Fibroblast of lung (primary cell): ENCODE measurements at regions not wholly inside any gene's neighbourhood (a gene's known extent, or its start where the extent isn't known, plus 50 kb on each side); places are given as distances from the start of the nearest gene placed in this dataset.
A peak's percentile ranks its signal among the peaks of the same experiment; 100 is the strongest.

Source experiments
- DNase-seq, 2 donors: peaks; one replicate each; pipeline versions ENCODE4 v3.0.0 to v3.0.0-alpha.2; 2010; ENCODE audit warnings: low read depth in 2 of 2
- H2AFZ ChIP-seq: 2 replicates; pipeline ENCODE4 v1.5.1; 2012; ENCODE audit warnings: low read length, control low read depth, inconsistent platforms
- H3K27ac ChIP-seq: 2 replicates; pipeline ENCODE4 v1.5.1; 2011; ENCODE audit warnings: low read length, control low read depth; ENCODE audit not compliant: insufficient read depth
- H3K27me3 ChIP-seq: 2 replicates; pipeline ENCODE4 v1.5.1; 2011; ENCODE audit warnings: mild to moderate bottlenecking, low read length; ENCODE audit not compliant: control insufficient read depth, insufficient read depth
- H3K36me3 ChIP-seq: 2 replicates; pipeline ENCODE4 v1.5.1; 2011; ENCODE audit warnings: low read length; ENCODE audit not compliant: control insufficient read depth, insufficient read depth
- H3K4me1 ChIP-seq: 2 replicates; pipeline ENCODE4 v1.5.1; 2011; ENCODE audit warnings: low read length; ENCODE audit not compliant: control insufficient read depth, insufficient read depth; ENCODE audit errors: extremely low read depth
- H3K4me2 ChIP-seq: 2 replicates; pipeline ENCODE4 v1.5.1; 2011; ENCODE audit warnings: low read length, control low read depth; ENCODE audit not compliant: insufficient read depth; ENCODE audit errors: extremely low read depth
- H3K4me3 ChIP-seq, 4 experiments: fragments of 200-600 bp in 1 of 4; sonication (generic) in 1 of 4; replicated peaks in 1 of 4; 2 replicates each; pipeline ENCODE4 v1.5.1; 2011 to 2016; ENCODE audit warnings: low read length in 4 of 4, low read depth in 3 of 4, mild to moderate bottlenecking in 3 of 4, control low read depth in 2 of 4, inconsistent platforms in 1 of 4, mixed read lengths in 1 of 4; ENCODE audit not compliant: insufficient read depth in 1 of 4; ENCODE audit errors: control extremely low read depth in 1 of 4
- H3K79me2 ChIP-seq: 2 replicates; pipeline ENCODE4 v1.5.1; 2012; ENCODE audit warnings: mild to moderate bottlenecking, low read length, inconsistent platforms; ENCODE audit not compliant: control insufficient read depth, insufficient read depth
- H3K9ac ChIP-seq: 2 replicates; pipeline ENCODE4 v1.5.1; 2011; ENCODE audit warnings: mild to moderate bottlenecking, low read length, control low read depth; ENCODE audit not compliant: insufficient read depth
- H3K9me3 ChIP-seq: 2 replicates; pipeline ENCODE4 v1.5.1; 2012; ENCODE audit warnings: low read depth, low read length; ENCODE audit not compliant: control insufficient read depth, insufficient read depth
- H4K20me1 ChIP-seq: 2 replicates; pipeline ENCODE4 v1.5.1; 2011; ENCODE audit warnings: low read length; ENCODE audit not compliant: control insufficient read depth, insufficient read depth; ENCODE audit errors: extremely low read depth
- EZH2 ChIP-seq: IDR thresholded peaks from 2 replicates; pipeline ENCODE4 v1.5.1; 2012; ENCODE audit warnings: low read length, control low read depth, mild to moderate bottlenecking; ENCODE audit errors: missing control alignments
- TF ChIP-seq, protein P1 (sequence below), 2 donors: IDR thresholded peaks in 1 of 2; conservative IDR thresholded peaks in 1 of 2; 1 replicate in 1 of 2; 2 replicates in 1 of 2; pipeline ENCODE4 v1.5.1; 2011 to 2012; ENCODE audit warnings: low read length in 2 of 2, control low read depth in 1 of 2, inconsistent platforms in 1 of 2, low read depth in 1 of 2, mild to moderate bottlenecking in 1 of 2

DNA sequence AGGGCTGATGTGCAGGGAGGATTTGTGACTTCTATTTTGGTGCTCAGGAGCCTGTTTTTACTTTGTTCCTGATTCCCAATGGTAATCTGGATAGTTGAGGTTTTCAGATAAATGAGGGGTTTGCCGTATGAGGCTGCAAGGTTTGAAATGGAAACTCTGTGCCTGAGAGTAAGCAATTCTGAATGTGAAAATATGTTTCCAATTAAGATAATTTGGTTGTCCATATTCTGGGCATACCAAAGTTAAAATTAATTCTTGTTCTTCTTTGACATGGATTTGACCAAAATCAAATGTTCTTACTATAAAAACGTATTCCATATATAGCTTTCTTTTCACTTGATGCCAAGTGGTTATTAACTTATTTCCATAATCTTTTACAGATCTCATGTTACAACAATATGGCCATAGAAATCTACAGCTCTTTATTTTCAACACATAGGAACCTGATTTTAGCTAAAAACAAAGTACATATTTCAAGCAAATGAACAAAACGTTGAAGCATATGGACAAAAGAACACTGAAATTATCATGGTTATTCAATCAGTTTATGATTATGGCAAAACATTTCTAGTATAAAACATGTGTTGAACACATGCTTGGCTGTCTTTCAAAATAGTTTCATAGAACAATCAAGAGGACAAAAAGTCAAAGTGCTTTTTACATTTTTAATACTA is 63.4 kb upstream of the ARHGAP28 start:
- peak in 1 of 2 donors; percentile 70 for DNase-seq
- no peaks in the 10 kb centered on the region for H3K79me2 ChIP-seq
- no peak overlapping the region for H3K27ac ChIP-seq
- no peak for TF ChIP-seq EZH2
- TF ChIP-seq, protein P1, sequence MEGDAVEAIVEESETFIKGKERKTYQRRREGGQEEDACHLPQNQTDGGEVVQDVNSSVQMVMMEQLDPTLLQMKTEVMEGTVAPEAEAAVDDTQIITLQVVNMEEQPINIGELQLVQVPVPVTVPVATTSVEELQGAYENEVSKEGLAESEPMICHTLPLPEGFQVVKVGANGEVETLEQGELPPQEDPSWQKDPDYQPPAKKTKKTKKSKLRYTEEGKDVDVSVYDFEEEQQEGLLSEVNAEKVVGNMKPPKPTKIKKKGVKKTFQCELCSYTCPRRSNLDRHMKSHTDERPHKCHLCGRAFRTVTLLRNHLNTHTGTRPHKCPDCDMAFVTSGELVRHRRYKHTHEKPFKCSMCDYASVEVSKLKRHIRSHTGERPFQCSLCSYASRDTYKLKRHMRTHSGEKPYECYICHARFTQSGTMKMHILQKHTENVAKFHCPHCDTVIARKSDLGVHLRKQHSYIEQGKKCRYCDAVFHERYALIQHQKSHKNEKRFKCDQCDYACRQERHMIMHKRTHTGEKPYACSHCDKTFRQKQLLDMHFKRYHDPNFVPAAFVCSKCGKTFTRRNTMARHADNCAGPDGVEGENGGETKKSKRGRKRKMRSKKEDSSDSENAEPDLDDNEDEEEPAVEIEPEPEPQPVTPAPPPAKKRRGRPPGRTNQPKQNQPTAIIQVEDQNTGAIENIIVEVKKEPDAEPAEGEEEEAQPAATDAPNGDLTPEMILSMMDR (conservative IDR thresholded peaks at IDR 0.05 in 1 of 2, IDR thresholded peaks at IDR 0.05 in 1 of 2; ENCODE audit: low read depth in 1 of 2, low read length in 2 of 2) = no peak
- no peaks in the 10 kb centered on the region for H3K4me1 ChIP-seq
- H3K4me2 ChIP-seq = no peak overlapping the region
- H3K36me3 ChIP-seq = no peaks in the 10 kb centered on the region
- H3K27me3 ChIP-seq = no peaks in the 10 kb centered on the region
- H2AFZ ChIP-seq = no peak overlapping the region
- H3K9me3 ChIP-seq = no peaks in the 10 kb centered on the region
- no peaks in the 10 kb centered on the region for H4K20me1 ChIP-seq
- H3K9ac ChIP-seq = no peak overlapping the region
- no peak overlapping the region for H3K4me3 ChIP-seq

- no peaks in the 10 kb centered on the region for H3K36me3 ChIP-seq
- H3K9me3 ChIP-seq = no peaks in the 10 kb centered on the region
- no peaks in the 10 kb centered on the region for H3K4me1 ChIP-seq
- TF ChIP-seq, protein P1 (conservative IDR thresholded peaks at IDR 0.05 in 1 of 2, IDR thresholded peaks at IDR 0.05 in 1 of 2; ENCODE audit: low read depth in 1 of 2, low read length in 2 of 2) = no peak
- TF ChIP-seq EZH2 = no peak
- no peak overlapping the region for H3K27ac ChIP-seq
- H4K20me1 ChIP-seq = no peaks in the 10 kb centered on the region
- H3K9ac ChIP-seq = no peak overlapping the region
- H3K4me2 ChIP-seq = no peak overlapping the region
- no peaks in the 10 kb centered on the region for H3K79me2 ChIP-seq
- no peak overlapping the region for H3K4me3 ChIP-seq
- DNase-seq = no peak
- no peaks in the 10 kb centered on the region for H3K27me3 ChIP-seq
- no peak overlapping the region for H2AFZ ChIP-seq
These were observed 60.7 kb upstream of the ARHGAP28 start for GRCh38 chr18:6668836-6669235.

GRCh38 chr18:6672821-6673308 is 56.7 kb upstream of the ARHGAP28 start:
- DNase-seq = no peak
- no peak overlapping the region for H3K27ac ChIP-seq

More at GRCh38 chr18:6672821-6673308, 56.7 kb upstream of the ARHGAP28 start:
- Histone ChIP-seq H3K27me3 (no peaks in the 10 kb centered on the region), H3K9ac (no peak overlapping the region), H2AFZ (no peak overlapping the region), H3K4me1 (no peaks in the 10 kb centered on the region), H3K4me3 (no peak overlapping the region), H3K4me2 (no peak overlapping the region), H3K79me2 (no peaks in the 10 kb centered on the region), H3K36me3 (no peaks in the 10 kb centered on the region), H3K9me3 (no peaks in the 10 kb centered on the region), H4K20me1 (no peaks in the 10 kb centered on the region)
- TF ChIP-seq, protein P1 (conservative IDR thresholded peaks at IDR 0.05 in 1 of 2, IDR thresholded peaks at IDR 0.05 in 1 of 2; ENCODE audit: low read depth in 1 of 2, low read length in 2 of 2) = no peak
- no peak for TF ChIP-seq EZH2
